HG03045 (cell line): ENCODE measurements at regions not wholly inside any gene's neighbourhood (a gene's known extent, or its start where the extent isn't known, plus 50 kb on each side); places are given as distances from the start of the nearest gene placed in this dataset.

Source experiments
- ATAC-seq: cut with Tn5 transposase; IDR thresholded peaks from one replicate; pipeline ENCODE4 v1.9.1; 2021; ENCODE audit warnings: mild to moderate bottlenecking, moderate library complexity; ENCODE audit not compliant: unreplicated experiment

DNA sequence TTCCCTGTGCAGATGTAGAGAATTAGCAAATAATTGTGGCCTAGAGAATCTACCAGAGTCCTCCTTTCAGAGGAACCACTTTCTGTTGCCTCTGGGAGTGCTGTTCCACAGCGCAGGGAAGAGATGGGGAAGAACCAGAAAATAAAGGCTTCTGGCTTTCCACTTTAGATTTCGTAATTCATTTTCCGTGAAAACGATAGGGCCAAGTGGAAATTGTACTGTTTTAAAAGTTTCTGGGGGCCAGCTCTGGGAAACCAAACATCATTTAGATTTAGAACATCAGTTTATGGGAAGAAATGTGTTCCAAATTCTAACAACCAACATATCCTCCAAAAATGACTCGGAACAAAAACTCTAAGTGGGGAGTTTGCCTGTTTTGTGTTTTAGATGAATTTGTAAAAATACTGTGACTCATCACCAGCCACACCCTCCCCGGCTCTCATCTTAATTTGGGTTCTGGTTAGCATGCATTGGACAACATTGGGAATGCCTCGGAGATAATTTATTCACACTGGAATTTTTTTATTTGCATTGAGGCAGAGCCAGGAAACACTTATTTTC, 65.2 kb upstream of the LNX1 start:
- no peak for ATAC-seq

DNA sequence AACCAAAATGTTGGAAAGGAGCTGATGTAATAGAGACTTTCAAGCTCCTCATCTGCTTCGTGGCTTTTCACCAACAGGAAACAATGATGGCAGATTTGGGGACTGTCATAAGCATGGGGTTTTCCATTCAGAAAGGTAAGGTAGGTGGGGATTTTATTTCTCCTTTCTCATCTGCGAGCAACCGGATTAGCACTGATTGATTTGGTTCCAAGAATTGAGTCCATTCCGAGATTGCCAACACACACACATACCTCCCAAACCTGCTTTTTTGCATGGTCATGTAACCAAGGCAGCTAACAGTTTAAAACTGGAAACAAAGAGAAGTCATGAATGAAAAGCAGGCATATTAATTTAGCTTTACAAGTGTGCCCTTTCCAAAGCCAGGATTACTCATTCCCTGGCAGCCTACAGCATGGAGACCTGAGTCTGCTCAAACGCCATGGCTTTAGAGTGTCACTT, 63.0 kb upstream of the LNX1 start:
- ATAC-seq, result no peak

DNA sequence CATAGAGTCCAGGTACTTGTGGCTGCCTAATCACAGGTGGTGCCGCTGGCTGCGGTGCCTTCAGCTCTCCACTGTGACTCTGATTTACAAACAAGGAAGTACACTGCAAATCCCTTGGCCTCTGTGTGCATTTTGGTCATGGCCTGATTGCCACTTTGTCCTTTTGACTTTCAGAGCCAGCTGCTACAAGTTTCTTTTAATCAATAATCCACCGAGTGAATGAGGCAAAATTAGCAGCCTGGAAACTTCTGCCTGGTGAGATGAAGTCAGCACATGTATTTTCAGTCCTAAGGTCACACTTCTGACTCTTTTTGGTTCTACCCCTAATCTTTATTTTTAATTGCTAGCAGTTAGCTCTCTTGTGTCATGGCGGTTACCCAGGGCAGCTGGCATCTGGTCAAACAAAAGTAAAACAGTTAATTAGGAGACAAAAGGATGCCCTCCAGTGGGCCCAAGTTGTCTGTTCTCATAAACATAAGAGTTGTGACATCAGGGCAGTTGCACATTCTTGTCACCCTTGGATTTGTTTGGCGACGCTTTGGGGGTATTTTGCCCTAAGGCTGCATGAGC, 62.3 kb upstream of the LNX1 start:
- ATAC-seq, result no peak

DNA sequence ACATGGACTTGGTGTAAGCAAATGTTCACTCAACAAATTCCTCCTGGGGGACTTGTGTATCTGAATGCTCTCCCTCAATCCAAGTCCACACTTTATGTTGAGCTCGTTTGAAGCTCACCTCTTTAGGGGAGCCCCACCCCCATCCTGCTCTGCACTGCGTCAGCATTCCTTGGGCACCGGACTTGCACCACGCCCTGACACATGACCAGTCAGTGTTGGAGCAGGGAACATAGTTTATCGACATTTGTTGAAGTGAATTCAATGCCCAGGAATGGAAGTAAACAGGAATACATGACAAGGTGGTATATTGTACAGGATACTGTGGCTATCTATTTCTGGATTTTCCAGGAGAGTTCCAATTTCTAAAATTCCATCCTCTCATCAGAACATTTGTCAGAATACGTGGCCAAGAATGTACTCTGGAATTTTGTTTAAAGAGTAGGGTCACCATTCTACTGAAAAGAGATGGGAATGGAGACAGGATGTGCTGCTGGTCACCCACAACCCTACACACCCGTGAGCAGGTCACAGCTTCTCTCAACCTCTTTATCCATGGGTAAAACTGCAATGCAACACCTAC, 60.0 kb upstream of the LNX1 start:
- ATAC-seq, result no peak

DNA sequence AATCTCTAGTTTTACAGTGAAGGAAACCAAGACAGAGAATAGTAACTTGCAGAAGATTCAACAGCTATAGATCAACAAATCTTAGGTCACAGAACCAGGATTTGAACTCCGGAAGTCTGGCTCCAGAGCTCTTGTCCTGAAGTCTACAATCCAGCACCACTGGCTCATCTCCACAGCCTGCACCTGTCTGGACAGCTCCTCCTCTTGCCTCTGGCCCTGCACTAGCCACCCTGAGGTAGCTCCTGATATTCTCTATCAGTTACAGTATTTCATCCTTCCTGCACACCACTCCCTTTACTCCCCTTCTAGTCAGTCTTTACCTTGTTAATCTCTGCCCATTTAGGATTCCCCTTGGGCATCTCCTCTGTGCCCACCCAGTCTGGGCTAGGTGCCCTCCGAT, 58.1 kb upstream of the LNX1 start:
- no peak for ATAC-seq

DNA sequence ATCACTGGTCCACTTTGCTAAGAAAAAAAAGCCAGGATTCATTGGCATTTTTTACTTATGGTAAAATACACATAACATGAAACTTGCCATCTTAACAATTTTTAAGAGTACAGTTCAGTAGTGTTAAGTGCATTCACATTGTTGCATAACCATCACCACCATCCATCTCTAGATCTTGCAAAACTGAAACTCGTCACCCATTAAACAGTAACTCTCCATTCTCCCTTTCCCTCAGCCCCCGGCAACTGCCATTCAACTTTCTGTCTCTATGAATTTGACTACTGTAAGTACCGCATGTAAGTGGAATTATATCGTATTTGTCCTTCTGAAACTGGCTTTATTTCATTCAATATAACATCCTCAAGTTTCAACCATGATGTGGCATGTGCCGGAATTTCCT, 56.3 kb upstream of the LNX1 start:
- ATAC-seq, result no peak

DNA sequence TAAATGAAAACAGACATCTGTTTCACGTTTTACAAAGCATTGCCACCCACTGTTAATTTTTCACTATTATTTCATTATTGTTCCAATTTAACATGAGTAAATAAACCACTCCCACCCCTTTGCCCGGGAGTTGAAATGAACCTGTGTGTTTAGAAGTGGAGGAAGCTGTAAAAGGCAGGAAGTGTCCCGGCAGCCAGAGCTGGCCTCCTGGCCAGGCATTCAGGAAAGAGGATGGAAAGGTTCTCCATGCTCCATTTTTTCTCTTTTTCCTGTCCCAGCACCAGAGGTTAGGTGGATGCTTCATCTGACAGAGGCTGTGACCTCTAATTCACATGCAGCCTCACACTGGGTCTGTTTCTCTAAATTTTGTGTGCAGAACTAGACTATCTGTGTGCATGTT, 55.5 kb upstream of the LNX1 start:
- no peak for ATAC-seq

DNA sequence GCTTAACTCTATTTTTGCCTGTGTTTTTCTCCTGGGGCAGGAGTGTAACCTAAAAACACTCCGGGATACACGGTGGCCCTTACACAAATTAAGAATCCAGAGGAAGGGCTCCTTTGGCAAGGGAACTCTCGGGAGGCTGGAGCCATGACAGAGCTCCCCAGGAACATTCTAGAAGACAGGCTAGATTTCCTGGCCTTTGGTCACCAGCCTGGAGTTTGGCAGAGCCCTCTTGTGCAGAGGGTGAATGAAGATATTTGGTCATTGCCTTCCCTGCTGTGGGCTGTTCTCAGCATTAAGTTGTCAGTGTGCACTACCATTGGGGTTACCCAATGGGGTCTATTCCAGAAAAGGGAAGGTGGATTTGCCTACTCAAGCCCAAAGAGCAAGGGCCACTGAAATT, 53.8 kb upstream of the LNX1 start:
- no peak for ATAC-seq

DNA sequence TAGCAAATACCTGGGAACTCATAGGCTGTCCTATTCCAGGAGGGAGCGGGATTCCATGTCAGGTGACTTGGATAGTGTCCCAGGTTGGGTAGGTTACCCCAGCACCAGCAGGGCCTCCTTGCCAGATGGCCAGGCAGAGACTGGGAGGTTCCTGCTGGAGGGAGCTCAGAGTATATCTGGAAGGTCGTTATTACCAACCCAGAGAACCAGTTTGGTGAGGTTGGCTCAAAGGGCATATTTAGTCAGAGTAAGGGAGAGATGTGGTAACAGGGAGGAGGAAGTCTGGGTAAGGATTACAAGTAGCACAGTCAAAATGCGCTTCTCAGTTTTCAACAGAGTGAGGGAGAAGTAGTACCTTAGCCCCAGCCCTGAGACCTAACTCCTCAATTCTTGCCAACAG, 53.3 kb upstream of the LNX1 start:
- ATAC-seq, result no peak
